Mammary epithelial cell (primary cell): ENCODE measurements at regions not wholly inside any gene's neighbourhood (a gene's known extent, or its start where the extent isn't known, plus 50 kb on each side); places are given as distances from the start of the nearest gene placed in this dataset.

Experiments
- CTCF ChIP-seq, 2 donors: IDR thresholded peaks in 1 of 2; conservative IDR thresholded peaks in 1 of 2; 2 replicates each; pipeline ENCODE4 v1.5.1; 2011 to 2012; ENCODE audit warnings: inconsistent platforms in 2 of 2, low read length in 2 of 2, mild to moderate bottlenecking in 2 of 2, control low read depth in 1 of 2, low read depth in 1 of 2; ENCODE audit not compliant: insufficient read depth in 1 of 2; ENCODE audit errors: extremely low read depth in 1 of 2
- EZH2 ChIP-seq: IDR thresholded peaks from 2 replicates; pipeline ENCODE4 v1.6.1; 2012; ENCODE audit warnings: low read length, inconsistent platforms, borderline replicate concordance

DNA sequence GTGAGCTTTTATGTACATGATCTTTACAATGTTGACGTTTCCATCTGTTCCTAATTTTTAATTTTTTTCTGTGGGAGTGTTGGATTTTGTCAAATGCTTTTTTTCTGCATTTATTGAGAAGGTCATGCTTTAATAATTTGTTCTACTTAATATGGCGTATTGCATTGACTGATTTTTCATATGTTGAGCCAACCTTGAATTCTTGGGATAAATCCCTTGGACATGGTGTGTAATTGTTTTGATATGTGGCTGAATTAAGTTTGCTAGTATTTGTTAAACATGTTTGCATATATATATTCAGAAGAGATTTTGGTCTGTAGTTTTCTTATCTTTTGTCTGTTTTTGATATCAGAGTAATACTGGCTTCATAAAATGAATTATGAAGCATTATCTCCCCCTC is 256.7 kb downstream of the EDEM1 start:
- TF ChIP-seq CTCF (conservative IDR thresholded peaks at IDR 0.05 in 1 of 2, IDR thresholded peaks at IDR 0.05 in 1 of 2; ENCODE audit: extremely low read depth in 1 of 2, insufficient read depth in 1 of 2, low read depth in 1 of 2, low read length in 2 of 2) (no peak), EZH2 (no peak)
